GM21423 (cell line): ENCODE measurements at regions not wholly inside any gene's neighbourhood (a gene's known extent, or its start where the extent isn't known, plus 50 kb on each side); places are given as distances from the start of the nearest gene placed in this dataset.

Source experiments
- ATAC-seq: cut with Tn5 transposase; IDR thresholded peaks from one replicate; pipeline ENCODE4 v1.9.1; 2021; ENCODE audit warnings: mild to moderate bottlenecking, moderate library complexity; ENCODE audit not compliant: unreplicated experiment

- ATAC-seq: no peak
Measured at GRCh38 chr1:163650624-163651023, 328.9 kb downstream of the NUF2 start.

- ATAC-seq: no peak
Measured at GRCh38 chr1:163652441-163652840, 330.7 kb downstream of the NUF2 start.

DNA sequence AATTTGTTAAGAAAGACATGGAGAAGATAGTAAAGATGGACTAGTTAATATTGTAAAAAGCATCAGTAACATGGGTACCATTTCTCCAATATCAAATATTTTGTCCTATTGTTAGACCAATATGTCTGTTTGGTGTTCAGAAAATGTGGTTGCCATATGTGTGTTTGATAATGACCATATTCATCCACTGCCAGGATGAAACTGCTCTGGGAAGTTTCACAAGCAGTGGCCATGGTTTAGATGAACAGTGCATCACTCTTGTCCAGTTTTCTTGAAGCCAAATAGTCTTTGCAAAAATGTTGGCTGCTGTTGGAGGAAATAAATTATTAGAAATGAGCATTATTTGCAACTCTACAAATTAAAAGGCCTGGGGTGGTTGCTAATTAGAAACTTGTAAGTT is 333.8 kb downstream of the NUF2 start:
- ATAC-seq: no peak

DNA sequence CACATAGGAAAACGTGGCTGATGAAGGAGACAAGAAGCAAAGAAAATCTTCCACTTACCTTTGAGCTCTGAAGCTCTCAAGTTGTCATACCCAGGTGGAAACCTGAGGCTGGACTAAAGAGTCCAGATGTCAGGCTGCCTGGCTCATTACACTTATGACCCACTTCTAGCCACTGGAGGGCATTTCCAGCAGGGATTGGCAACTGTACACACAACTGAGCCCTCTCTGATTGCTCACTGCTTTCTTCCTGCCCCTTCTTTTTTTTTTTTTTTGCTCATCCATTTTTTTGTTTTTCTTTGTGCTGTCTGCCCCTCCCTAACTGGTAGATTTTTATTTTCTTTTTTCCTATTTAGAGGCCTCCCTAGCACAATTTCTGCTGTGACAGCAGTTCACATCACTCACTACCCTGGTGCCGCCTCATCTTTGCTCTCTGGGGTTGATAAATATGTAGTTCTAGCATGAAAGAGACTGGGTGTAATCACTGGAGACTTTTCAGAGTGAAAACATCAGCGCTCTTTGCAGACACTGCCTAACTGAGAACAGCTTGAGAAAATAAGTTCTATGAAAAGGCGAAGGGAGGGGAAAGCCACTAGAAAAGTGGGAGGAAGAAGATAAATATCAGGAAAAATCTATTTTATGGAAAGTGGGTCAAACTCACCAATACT is 334.5 kb downstream of the NUF2 start:
- no peak for ATAC-seq

- no peak for ATAC-seq
Measured at GRCh38 chr1:163657719-163658118, 336.0 kb downstream of the NUF2 start.

GRCh38 chr1:163661391-163661790 is 339.6 kb downstream of the NUF2 start:
- no peak for ATAC-seq

DNA sequence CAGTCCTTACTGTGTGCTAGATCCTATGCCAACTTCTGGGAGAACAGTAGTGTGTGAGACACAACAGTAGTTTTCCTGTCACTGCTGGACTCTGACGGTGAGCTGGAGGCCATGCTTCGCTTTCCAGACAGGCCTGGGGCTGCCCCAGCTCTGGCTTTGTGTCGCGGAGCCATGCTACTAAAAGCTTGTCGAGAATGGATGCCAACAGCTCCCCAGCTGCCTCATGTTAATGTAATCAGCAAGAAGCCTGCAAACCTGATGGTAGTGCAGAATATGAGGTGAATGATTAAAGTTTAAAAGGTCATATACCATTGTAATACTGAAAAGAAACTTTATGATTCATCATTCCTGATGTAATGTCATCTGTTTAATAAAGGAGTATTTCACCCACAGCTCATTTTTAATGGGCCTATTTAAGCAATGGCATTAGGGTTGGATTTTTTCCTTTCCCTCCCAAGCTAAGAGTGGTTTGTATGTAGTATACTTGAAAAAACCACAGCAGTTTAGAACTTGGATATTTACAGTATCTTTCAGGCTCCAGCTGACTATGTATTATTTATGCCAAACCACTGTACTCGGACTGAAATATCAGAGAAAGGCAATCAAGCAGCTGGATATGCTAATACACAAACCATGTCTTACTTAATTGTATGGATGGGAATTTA is 343.0 kb downstream of the NUF2 start:
- ATAC-seq: no peak

DNA sequence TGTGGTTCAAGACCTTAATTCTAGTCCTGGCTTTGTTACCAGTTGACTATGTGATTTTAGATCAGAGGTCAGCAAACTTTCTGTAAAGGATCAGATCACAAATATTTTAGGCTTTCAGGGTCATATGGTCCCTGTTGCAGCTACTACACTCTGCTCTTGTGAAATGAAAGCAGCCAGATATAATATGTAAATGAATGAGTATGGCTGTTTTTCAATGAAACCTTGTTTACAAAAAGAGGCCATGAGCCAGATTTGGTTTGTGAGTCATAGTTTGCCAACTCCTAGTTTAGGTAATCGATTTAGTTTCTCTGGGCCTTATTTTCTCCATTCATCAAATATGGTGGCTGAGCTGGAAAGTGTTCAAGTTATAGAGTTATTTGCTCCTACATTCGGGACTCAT is 346.7 kb downstream of the NUF2 start:
- ATAC-seq: no peak

DNA sequence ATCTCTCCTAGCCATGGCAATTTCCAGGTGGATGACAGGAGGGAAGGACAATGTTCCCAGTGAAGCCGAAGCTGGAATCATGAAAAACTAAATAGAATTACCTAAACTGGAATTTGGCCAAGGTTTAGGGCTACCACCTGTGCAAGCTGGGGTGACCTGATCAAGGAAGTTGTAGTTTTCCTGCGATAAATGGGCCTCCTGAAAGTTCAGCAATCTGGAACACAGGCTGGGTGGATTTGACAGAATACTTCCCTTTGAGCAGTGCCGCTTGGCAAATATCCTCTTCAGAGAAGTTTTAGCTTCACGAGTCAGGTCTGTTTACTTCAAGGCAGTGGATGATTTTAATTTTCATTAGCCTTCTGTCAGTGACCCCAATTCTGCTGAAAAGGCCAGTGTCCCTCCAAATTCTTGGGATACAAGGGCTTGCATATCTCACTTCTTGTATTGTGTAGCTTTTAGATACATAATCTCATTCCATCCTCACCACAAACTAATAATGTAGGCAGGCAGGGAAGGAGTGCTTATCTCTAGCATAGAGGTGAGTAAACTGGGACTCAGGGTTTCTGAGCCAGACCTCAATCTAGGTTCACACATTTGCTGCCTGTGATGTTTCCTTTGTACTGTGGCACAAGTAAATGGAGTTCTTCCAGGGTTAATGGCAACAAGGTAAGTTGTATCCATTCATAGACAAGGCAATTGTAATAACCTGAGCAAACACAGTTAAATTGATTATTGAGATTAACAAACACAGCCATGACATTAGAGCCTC is 349.4 kb downstream of the NUF2 start:
- no peak for ATAC-seq

GRCh38 chr1:163672976-163673758 is 351.4 kb downstream of the NUF2 start:
- no peak for ATAC-seq

GRCh38 chr1:163673759-163674151 is 352.0 kb downstream of the NUF2 start:
- ATAC-seq: no peak

GRCh38 chr1:163674236-163674635 is 352.5 kb downstream of the NUF2 start:
- no peak for ATAC-seq

GRCh38 chr1:163684785-163685184 is 363.0 kb downstream of the NUF2 start:
- no peak for ATAC-seq

DNA sequence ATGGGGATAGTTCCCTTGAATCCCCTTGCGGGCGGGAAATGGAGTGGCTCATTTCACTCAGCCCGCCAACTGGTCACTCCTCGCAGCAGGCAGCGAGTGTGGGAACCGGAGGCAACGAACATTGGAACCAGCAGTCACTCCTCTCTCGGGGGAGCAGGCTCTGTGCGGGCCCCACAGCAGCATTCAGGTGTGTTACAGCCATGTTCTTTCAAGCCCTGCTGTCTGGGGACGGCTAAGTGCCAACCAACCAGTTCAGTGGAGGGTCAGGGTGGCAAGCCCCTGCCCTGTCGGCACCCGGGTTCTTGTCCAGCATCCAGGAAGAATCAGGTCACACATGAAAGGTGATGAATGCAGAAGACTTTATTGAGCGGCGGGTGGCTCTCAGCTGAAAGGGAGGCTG is 370.5 kb downstream of the NUF2 start:
- no peak for ATAC-seq

DNA sequence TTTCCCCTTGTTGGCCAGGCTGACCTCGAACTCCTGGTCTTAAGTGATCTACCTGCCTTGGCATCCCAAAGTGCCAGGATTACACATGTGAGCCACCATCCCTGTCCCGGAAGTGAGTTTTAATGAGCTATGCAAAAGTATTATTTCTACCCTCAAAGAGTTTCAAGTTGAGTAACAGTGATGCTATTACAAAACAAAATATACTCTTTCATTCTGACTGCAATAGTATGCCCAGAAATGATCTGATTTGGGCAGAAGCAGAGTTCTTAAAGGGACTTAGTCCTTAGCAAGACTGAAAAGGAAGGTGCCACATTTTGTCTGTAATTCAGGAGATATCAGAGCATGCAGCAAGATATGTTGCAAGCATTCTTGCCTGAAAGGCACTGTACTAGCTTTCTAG is 375.4 kb downstream of the NUF2 start:
- no peak for ATAC-seq

GRCh38 chr1:163701783-163702374 is 380.1 kb downstream of the NUF2 start:
- ATAC-seq: no peak

DNA sequence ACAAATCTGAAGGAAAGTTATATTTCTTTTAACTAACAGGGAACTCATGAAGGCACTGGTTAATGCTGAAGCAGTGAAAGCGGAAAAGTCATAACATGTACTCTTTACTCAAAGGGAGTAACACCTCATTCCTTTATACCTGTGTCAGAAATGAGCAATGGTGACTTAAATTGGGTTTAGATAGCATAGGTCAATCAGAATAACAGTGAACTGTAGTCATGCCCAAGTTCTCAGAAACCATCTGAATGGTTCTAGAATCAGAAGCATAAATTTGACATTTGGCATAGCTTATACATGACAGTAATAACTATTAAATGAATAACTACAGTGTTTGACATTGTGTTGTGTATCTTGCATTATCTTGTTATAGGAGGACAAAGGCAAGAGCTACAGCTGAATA is 382.0 kb downstream of the NUF2 start:
- no peak for ATAC-seq

DNA sequence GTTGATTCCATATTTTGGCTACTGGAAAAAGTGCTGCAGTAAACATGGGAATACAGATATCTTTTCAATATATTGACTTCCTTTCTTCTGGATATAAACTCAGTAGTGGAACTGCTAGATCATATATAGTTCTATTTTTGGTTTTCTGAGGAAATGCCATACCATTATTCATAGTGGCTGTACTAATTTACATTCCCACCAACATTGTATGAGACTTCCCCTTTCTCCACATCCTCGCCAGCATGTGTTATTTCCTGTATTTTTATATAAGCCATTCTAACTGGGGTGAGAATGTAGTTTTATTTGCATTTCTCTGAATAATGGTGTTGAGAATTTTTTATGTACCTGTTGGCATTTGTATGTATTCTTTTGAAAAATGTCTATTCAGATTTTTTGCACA is 385.2 kb downstream of the NUF2 start:
- ATAC-seq: no peak

DNA sequence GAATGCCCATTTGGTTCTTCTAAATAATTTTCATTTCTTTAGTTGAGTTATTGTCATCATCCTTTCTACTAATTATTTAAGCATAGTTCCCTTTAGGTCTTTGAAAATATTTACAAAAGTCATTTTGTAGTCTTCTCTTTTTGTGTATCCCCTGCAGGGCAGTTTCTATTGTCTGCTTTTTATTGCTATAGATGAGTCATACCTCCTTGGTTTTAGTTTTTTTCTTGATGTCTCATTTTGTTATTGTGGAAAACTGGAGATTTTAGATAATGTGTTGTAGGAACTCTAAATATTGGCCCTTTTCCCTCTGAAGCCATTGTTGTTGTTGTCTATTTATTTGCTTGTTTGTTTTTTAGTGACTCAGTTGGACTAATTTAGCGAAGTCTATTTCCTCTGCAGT is 387.9 kb downstream of the NUF2 start:
- ATAC-seq: no peak

DNA sequence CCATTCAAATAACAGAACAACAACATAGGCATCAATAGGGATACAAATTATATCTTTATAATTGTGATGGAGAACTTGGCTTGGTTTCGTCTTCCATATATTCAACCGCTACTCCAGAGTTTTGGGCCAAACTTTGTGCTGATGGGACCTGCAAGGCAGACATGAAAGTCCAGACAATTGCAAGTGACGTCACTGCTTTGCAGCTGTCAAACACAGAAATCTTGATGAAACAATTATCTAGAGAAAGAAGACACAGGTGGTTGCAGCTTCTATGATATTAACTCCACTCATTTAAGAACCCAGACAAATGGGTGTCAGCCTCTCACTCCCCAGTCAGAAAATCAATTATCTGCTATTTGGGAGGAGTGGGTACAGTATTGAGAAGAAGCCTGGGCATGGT is 390.6 kb downstream of the NUF2 start:
- ATAC-seq: no peak

DNA sequence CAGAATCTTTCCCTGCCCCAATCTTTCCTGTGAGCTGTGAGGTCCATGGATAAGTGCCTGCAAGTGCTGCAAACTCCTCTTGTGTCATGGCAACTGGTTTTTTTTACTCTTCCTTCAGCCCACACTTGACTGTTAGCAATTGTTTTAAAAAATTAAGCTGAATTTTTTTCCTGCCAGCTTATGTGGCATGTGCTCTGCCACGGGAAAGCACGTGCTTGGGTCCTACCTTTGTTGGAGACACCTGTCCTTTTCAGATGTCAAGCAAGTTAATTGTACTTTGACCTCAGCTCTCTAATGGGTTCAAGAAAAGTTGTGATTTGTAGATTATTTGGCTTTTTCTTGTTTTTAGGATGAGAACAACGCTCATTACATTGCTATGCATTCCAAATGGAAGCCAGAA is 398.5 kb downstream of the NUF2 start:
- no peak for ATAC-seq
